PFSK-1 (cell line): ENCODE measurements at regions not wholly inside any gene's neighbourhood (a gene's known extent, or its start where the extent isn't known, plus 50 kb on each side); places are given as distances from the start of the nearest gene placed in this dataset.

ENCODE experiments used
- FOXP2 ChIP-seq: optimal IDR thresholded peaks from 2 replicates; pipeline ENCODE3; 2011; ENCODE audit warnings: borderline replicate concordance, control low read depth, inconsistent platforms; ENCODE audit not compliant: insufficient read depth; ENCODE audit errors: extremely low read length, extremely low read depth
- POLR2AphosphoS5 ChIP-seq: IDR thresholded peaks from 2 replicates; pipeline ENCODE4 v1.6.1; 2012; ENCODE audit warnings: low read depth, mild to moderate bottlenecking, control low read depth, low read length, moderate library complexity
- SIN3A ChIP-seq: IDR thresholded peaks from 2 replicates; pipeline ENCODE4 v1.6.1; 2012; ENCODE audit warnings: mild to moderate bottlenecking, low read length, moderate library complexity, borderline replicate concordance; ENCODE audit not compliant: insufficient read depth
- TAF1 ChIP-seq: IDR thresholded peaks from 2 replicates; pipeline ENCODE4 v1.6.1; 2012; ENCODE audit warnings: low read length, control low read depth, borderline replicate concordance; ENCODE audit not compliant: insufficient read depth
- TF ChIP-seq, protein P1 (sequence below), 2 experiments: IDR thresholded peaks; 2 replicates each; pipeline versions ENCODE4 v1.6.1 to v1.8.0; 2011 to 2012; ENCODE audit warnings: low read depth in 2 of 2, low read length in 2 of 2, control low read depth in 1 of 2, inconsistent platforms in 1 of 2, mild to moderate bottlenecking in 1 of 2, moderate library complexity in 1 of 2; ENCODE audit not compliant: insufficient read depth in 1 of 2

GRCh38 chr2:200172944-200173581 is 133.4 kb upstream of the SPATS2L start:
- TF ChIP-seq SIN3A: no peak
- TF ChIP-seq, protein P1, sequence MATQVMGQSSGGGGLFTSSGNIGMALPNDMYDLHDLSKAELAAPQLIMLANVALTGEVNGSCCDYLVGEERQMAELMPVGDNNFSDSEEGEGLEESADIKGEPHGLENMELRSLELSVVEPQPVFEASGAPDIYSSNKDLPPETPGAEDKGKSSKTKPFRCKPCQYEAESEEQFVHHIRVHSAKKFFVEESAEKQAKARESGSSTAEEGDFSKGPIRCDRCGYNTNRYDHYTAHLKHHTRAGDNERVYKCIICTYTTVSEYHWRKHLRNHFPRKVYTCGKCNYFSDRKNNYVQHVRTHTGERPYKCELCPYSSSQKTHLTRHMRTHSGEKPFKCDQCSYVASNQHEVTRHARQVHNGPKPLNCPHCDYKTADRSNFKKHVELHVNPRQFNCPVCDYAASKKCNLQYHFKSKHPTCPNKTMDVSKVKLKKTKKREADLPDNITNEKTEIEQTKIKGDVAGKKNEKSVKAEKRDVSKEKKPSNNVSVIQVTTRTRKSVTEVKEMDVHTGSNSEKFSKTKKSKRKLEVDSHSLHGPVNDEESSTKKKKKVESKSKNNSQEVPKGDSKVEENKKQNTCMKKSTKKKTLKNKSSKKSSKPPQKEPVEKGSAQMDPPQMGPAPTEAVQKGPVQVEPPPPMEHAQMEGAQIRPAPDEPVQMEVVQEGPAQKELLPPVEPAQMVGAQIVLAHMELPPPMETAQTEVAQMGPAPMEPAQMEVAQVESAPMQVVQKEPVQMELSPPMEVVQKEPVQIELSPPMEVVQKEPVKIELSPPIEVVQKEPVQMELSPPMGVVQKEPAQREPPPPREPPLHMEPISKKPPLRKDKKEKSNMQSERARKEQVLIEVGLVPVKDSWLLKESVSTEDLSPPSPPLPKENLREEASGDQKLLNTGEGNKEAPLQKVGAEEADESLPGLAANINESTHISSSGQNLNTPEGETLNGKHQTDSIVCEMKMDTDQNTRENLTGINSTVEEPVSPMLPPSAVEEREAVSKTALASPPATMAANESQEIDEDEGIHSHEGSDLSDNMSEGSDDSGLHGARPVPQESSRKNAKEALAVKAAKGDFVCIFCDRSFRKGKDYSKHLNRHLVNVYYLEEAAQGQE (IDR thresholded peaks at IDR 0.05; ENCODE audit: insufficient read depth in 1 of 2, low read depth in 2 of 2, low read length in 2 of 2): no peak
- TF ChIP-seq POLR2AphosphoS5: no peak
- TF ChIP-seq TAF1: no peak
- no peak for TF ChIP-seq FOXP2
